HCEC 1CT (cell line): ENCODE measurements at regions not wholly inside any gene's neighbourhood (a gene's known extent, or its start where the extent isn't known, plus 50 kb on each side); places are given as distances from the start of the nearest gene placed in this dataset.

Source experiments
- DNase-seq: peaks from one replicate; pipeline ENCODE4 v3.0.0-alpha.2; 2017

DNA sequence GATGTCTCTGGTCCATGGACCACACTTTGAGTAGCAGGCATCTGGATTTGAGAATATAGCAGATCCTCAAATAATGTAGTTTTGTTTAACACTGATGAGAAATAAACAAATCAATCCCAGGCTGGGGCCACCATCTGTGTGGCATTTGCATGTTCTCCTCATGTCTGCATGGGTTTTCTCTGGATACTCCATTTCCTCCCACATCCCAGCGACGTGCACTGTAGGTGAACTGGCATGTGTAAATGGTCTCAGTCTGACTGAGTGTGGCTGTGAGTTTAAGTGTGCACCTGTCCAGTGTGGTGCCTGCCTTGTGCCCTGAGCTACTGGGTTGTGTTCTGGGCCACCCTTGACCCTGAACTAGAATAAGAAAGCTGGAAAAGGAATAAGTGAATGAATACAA lies 66.3 kb upstream of the NANOGP8 start:
- DNase-seq, result no peak

DNA sequence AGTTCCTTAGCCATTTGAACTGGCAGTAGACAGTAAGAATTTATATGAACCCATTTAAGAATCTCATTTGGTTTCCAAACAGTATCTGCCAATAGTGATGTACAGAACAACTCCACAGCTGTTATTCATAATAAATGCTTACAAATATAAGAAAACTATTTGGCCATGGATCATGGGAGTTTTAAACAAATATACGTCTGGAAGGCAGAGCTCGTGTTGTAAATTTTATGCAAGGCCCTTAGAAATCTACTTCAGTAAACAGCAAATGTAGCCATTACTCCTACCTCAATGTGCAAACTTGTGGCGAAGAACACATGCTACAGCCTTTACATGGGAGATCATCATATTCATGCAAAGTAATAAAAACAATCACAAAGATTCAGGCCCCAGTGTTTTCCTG lies 65.3 kb upstream of the NANOGP8 start:
- DNase-seq, result no peak

DNA sequence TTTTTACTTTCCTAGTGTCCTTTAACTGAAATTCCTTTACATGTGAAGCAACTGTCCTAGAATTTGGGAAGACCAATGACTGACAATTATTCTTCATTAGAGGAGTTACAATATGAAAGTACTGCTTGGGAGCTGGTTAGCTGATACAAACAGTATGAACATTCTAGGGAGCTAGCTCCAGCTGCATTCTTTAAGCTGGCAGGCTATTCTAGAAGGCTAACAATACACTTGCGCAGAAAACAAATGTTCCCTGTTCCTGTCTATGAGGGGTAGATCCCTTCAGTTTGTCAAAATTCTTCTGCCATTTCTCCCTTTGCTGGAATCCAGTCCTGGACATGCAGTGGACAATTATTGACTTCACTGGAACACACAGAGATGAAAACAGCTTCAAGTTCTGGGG lies 60.2 kb upstream of the NANOGP8 start:
- no peak for DNase-seq

DNA sequence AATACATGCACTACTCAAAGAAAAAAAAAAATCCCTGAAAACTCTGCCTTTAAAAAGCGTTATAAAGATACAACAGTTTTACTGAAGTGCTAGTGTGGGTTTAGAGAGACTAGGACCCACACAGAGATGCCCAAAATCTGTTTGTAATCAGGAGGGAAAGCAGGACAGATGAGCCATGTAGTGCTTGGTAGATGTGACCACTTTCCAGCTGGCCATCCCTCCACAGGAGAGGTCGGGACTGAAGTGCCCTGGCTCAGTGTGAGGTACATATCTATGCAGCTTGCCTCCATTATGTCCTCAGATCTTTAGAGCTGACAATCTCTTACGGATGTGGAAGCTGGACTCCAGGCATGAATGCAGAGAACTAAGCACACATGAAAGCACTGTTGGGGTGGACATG lies 57.5 kb upstream of the NANOGP8 start:
- peak; percentile 31 for DNase-seq

DNA sequence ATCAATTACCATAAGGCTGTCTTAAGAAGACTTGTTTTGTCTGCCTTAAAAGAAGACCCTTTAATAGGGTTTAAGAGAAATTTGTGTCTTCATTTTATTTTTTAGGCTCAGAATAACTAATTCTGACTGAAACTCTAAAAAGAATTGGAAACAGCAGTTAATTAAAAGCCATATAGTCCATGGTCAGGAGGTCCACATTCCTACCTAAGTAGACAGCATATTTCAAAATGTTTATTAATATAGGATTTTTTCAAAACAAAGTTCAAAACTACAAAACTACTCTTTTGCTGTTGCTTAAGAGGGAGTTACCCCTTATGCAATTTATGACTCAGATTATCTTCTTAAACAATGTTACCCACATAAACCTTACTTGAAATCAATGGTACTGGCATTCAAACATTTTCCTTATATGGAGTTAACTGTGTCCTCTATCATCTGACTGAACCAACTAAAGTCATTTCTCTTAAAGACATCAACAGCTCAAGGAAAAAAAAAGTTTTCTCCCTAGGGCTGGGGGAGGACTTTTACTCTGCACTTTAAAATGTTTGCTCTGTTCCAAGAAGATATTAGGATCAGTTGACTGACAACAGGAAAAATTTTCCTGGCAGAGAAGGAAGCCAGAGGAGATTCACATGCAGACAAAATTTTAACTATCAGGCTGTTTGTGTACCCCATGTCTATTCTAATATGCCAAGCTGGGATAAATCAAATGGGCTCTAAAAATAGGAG lies 56.8 kb upstream of the NANOGP8 start:
- peak; percentile 100 for DNase-seq

DNA sequence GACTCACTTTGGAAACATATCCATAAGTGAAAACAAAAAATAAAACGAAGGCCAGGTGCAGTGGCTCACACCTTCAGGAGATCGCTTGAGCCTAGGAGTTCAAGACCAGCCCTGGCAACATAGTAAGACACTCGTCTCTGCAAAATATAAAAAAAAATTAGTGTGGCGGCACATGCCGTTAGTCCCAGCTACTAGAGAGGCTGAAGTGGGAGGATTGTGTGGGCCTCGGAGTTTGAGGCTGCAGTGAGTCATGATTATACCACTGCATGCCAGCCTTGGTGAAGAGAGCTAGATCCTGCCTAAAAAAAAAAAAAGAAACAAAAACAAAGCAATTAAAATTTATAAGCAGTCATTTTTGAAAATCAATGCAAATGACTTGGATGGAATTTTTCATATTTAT lies 54.7 kb upstream of the NANOGP8 start:
- no peak for DNase-seq

DNA sequence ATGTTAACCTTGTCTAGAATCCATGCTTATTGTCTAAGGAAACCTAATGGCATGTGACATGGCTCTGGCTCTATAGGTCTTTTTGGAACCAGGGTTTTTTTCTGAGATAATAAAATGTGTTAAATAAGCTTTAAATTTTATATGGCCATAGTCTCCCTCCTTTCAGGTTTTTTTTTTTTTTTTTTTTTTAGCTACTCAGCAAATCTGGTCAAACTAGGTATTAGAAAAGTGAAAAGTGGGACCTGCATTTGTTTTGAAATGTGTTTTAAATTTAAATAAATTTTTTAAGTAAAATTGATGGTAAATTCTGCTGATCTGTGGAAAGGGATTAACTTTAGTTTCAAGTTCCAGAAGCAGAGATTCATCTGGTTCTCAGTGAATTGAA lies 52.1 kb upstream of the NANOGP8 start:
- no peak for DNase-seq

DNA sequence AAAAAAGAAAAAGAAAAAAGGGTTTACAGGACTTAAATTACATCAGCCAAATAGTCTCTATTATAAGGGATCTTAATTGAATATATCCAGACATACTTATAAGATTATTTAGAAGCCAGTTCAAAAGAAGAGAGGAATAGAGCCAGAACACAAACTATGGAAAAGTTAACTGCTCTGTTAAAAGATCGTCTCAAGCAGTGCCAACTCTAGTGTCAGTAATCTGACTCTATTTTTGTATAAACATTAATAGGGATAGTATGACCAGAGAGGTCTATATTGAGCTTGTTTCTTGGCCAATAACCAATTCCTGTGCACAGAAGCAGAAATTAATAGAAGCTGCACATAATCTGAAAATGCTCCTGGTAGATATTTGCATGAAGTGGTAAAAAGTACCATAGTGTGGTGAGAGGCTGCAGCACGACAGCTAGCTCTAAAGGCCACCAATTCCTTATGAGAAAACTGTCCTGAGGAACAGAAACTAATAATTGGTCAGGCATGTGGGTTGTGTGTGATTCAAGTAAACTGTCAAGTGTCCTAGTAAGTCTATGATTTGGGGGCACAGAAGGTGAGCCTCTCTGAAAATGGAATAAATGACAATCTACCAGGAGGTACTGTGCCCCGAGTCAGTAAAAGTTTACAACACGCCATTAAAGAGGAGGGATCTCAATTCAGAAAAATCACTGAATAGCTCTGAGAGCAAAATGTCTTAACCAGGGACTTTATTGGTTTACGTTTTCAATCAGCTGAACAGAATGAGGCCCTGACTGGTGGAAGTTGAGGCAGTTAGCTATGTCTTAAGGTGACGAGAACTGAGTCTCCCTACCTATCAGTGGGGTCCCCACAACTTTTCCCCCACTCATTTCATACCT lies 51.5 kb upstream of the NANOGP8 start:
- no peak for DNase-seq
